GM10266 (cell line): ENCODE measurements at regions not wholly inside any gene's neighbourhood (a gene's known extent, or its start where the extent isn't known, plus 50 kb on each side); places are given as distances from the start of the nearest gene placed in this dataset.

Source experiments
- DNase-seq: peaks from one replicate; pipeline ENCODE4 v3.0.0; 2012; ENCODE audit errors: extremely low spot score
- CTCF ChIP-seq: IDR thresholded peaks from 2 replicates; pipeline ENCODE4 v1.5.1; 2012; ENCODE audit warnings: mild to moderate bottlenecking, low read depth; ENCODE audit not compliant: control insufficient read depth, insufficient read depth; ENCODE audit errors: missing control alignments

- no peak for TF ChIP-seq CTCF
- DNase-seq: no peak
Observed at GRCh38 chr6:139547804-139548203, 173.4 kb upstream of the CITED2 start.

GRCh38 chr6:139547122-139547776, 172.8 kb upstream of the CITED2 start:
- TF ChIP-seq CTCF: no peak
- no peak for DNase-seq

DNA sequence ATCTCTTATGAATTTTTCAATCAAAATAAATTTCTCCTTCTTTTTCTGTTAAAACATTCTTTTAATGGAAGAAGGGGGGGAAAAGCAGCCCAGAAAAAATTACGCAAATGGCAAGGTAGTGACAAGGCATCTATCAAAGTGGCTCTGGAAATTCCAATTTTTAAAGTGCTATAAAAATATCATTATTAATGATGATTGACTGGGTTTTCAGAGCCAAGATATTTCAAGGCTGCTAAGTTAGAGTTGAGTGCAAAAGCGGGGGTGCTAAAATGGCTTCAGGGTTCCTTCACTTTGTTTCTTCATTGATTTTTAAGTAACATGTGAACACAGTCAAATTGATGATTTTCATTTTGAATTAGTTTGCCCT, 171.6 kb upstream of the CITED2 start:
- DNase-seq: no peak
- no peak for TF ChIP-seq CTCF

GRCh38 chr6:139545206-139546105, 171.0 kb upstream of the CITED2 start:
- DNase-seq: no peak
- TF ChIP-seq CTCF: no peak

GRCh38 chr6:139544701-139545057, 170.2 kb upstream of the CITED2 start:
- no peak for DNase-seq
- TF ChIP-seq CTCF: no peak

DNA sequence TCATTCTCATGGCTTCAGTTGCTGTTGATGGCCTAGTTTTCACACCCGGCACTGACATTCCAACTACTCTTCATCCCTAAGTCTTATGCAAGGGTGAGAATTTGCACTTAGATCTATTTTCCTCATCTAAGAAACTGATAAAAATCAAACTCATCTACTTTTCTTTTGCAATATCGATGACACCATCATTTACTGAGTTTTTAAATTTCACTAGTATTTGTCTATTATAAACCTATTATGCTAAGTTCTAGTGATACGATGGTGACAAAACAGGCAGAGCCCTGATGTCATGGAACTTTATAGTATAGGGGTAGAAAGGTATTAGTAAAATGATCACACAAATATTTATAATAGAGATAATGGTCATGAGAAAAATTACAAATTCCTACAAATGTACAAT, 167.9 kb upstream of the CITED2 start:
- DNase-seq: no peak
- TF ChIP-seq CTCF: no peak

DNA sequence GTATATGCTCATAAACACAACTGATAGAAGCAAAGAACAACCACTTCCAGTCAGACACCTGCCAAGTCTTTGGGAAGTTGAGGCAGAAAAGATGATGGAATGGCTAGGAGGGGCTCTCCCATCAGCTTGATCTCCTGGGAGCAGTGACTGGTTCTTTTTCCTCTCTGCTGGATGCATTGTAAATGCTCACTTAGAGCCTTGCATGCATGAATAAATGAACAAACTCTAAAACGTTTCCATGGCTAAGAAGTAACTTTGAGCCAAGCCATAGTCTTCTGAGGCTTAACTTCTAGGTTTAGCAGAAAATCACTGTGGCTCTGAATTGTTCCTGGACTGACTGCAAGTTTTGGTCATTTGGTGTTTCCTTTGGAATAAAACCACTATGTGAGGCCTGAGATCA, 166.4 kb upstream of the CITED2 start:
- TF ChIP-seq CTCF: no peak
- no peak for DNase-seq
